ENCODE measurements at regions not wholly inside any gene's neighbourhood (a gene's known extent, or its start where the extent isn't known, plus 50 kb on each side); places are given as distances from the start of the nearest gene placed in this dataset.

- no peaks in the 10 kb centered on the region for H3K36me3 Mint-ChIP-seq
- no peak for TF ChIP-seq CTCF (conservative IDR thresholded peaks at IDR 0.05)
- H3K9me3 Mint-ChIP-seq: peaks cover 5% of the 10 kb centered on the region
- no peak overlapping the region for H3K4me3 Mint-ChIP-seq
- no peaks in the 10 kb centered on the region for H3K4me1 Mint-ChIP-seq (ENCODE audit: unreplicated experiment)
- no peak for DNase-seq (ENCODE audit: extremely low spot score, unreplicated experiment)
- H3K27ac Mint-ChIP-seq: no peak overlapping the region
- H3K27me3 Mint-ChIP-seq: peaks cover 3% of the 10 kb centered on the region
These were observed 478.3 kb downstream of the FBXO15 start for GRCh38 chr18:73669297-73669696.

DNA sequence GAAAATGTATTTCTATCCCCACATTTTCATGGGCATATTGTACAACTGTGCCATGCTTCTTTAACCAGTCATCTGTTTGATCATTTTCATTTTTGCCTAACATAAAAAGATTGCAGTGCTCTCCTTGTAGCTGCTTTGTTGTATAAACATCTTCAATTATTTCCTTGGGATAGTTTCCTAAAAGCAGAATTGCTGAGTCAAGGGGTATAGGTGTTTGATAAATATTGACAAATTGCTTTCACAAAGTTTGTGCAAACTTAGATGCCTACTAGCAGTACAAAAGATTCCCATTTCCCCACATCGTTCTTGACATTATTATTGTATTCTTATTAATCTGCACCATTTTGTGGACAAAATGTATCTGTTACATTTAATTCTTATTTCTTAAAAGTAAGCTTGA lies 479.6 kb downstream of the FBXO15 start:
- Mint-ChIP-seq H3K27me3 (peaks cover 3% of the 10 kb centered on the region), H3K36me3 (no peaks in the 10 kb centered on the region), H3K9me3 (peaks cover 5% of the 10 kb centered on the region), H3K4me3 (no peak overlapping the region), H3K27ac (no peak overlapping the region), H3K4me1 (ENCODE audit: unreplicated experiment) (no peaks in the 10 kb centered on the region)
- no peak for TF ChIP-seq CTCF (conservative IDR thresholded peaks at IDR 0.05)
- no peak for DNase-seq (ENCODE audit: extremely low spot score, unreplicated experiment)

DNA sequence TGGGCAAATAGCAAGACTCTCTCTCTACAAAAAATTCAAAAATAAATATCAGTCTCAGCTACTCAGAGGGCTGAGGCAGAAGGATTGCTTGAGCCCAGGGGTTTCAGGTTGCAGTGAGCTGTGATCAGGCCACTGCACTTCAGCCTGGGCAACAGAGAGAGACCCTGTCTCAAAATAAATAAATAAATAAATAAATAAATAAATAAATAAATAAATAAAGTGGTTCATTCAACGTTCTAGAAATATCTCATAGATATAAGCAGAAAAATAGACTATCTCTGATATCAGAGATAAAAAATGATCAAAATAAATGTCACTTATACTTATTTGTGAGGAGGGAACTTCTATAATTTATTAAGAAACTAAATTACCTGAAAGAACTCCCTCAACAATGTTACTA lies 480.9 kb downstream of the FBXO15 start:
- no peak overlapping the region for H3K27ac Mint-ChIP-seq
- H3K9me3 Mint-ChIP-seq: peaks cover 5% of the 10 kb centered on the region
- no peaks in the 10 kb centered on the region for H3K36me3 Mint-ChIP-seq
- no peak overlapping the region for H3K4me3 Mint-ChIP-seq
- no peak for DNase-seq (ENCODE audit: extremely low spot score, unreplicated experiment)
- no peaks in the 10 kb centered on the region for H3K4me1 Mint-ChIP-seq (ENCODE audit: unreplicated experiment)
- no peak for TF ChIP-seq CTCF (conservative IDR thresholded peaks at IDR 0.05)
- H3K27me3 Mint-ChIP-seq: no peaks in the 10 kb centered on the region

DNA sequence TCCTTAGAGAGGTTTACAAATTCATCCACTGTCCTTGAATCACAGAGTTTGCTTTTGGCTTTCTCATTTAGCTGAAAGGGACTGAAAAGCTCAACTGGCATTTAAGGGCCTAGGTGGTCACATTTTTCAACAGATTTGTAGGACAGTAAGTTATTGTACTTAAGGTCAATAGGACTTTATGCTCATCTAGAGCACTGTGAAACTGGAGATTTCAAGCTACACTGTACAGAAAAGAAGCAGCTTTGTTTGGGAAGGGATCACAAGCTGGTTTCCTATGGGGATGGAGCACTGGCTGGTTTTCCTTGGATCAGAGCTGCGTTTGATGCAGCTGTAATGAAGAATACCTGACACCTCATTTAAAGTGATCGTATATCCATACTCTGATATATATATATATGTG lies 482.7 kb downstream of the FBXO15 start:
- Mint-ChIP-seq H3K4me1 (ENCODE audit: unreplicated experiment) (no peaks in the 10 kb centered on the region), H3K9me3 (no peaks in the 10 kb centered on the region), H3K27ac (no peak overlapping the region), H3K4me3 (no peak overlapping the region), H3K36me3 (no peaks in the 10 kb centered on the region), H3K27me3 (no peaks in the 10 kb centered on the region)
- TF ChIP-seq CTCF (conservative IDR thresholded peaks at IDR 0.05): no peak
- DNase-seq (ENCODE audit: extremely low spot score, unreplicated experiment): no peak

- no peak for TF ChIP-seq CTCF (conservative IDR thresholded peaks at IDR 0.05)
- H3K4me3 Mint-ChIP-seq: no peak overlapping the region
These were observed 484.1 kb downstream of the FBXO15 start for GRCh38 chr18:73663581-73663980.

GRCh38 chr18:73662421-73662820 lies 485.2 kb downstream of the FBXO15 start:
- no peaks in the 10 kb centered on the region for H3K27me3 Mint-ChIP-seq
- no peaks in the 10 kb centered on the region for H3K9me3 Mint-ChIP-seq
- no peak for TF ChIP-seq CTCF (conservative IDR thresholded peaks at IDR 0.05)
- H3K4me3 Mint-ChIP-seq: no peak overlapping the region
- H3K4me1 Mint-ChIP-seq (ENCODE audit: unreplicated experiment): no peaks in the 10 kb centered on the region
- H3K27ac Mint-ChIP-seq: no peak overlapping the region
- no peaks in the 10 kb centered on the region for H3K36me3 Mint-ChIP-seq
- DNase-seq (ENCODE audit: extremely low spot score, unreplicated experiment): no peak

More at GRCh38 chr18:73663581-73663980, 484.1 kb downstream of the FBXO15 start:
- Mint-ChIP-seq H3K9me3 (no peaks in the 10 kb centered on the region), H3K36me3 (no peaks in the 10 kb centered on the region), H3K27me3 (no peaks in the 10 kb centered on the region), H3K4me1 (ENCODE audit: unreplicated experiment) (no peaks in the 10 kb centered on the region), H3K27ac (no peak overlapping the region)
- no peak for DNase-seq (ENCODE audit: extremely low spot score, unreplicated experiment)

Data from type B pancreatic cell (in vitro differentiated cells).